Pancreas (tissue), 10 donors: ENCODE measurements at regions not wholly inside any gene's neighbourhood (a gene's known extent, or its start where the extent isn't known, plus 50 kb on each side); places are given as distances from the start of the nearest gene placed in this dataset.
A peak's percentile ranks its signal among the peaks of the same experiment; 100 is the strongest.

Source experiments
- ATAC-seq, 4 donors: fragments of 200-7000 bp; cut with Tn5 transposase; one replicate each; pipeline versions ENCODE4 v1.8.0 to v1.9.1; 2020; ENCODE audit warnings: mild to moderate bottlenecking in 4 of 4, moderate library complexity in 4 of 4
- DNase-seq, 6 donors: peaks; one replicate each; pipeline ENCODE4 v3.0.0-alpha.2; 2020
- FAIRE-seq: peaks from 2 replicates; lab custom pipeline; 2012; peaks lifted over from hg19 to GRCh38; lab: Jason Lieb, UNC
- H3K27ac ChIP-seq, 4 donors: fragments of 200-600 bp; sonication (generic); 1 replicate in 3 of 4; 2 replicates in 1 of 4; pipeline versions ENCODE4 v1.5.0 to v1.8.0; 2020
- H3K27me3 ChIP-seq, 4 donors: fragments of 200-600 bp; one replicate each; pipeline ENCODE4 v1.8.0; 2021
- H3K36me3 ChIP-seq, 3 donors: fragments of 200-600 bp; sonication (generic) in 1 of 3; one replicate each; pipeline versions ENCODE4 v1.5.0 to v1.8.0; 2020 to 2021
- H3K4me1 ChIP-seq, 3 donors: fragments of 200-600 bp; one replicate each; pipeline ENCODE4 v1.8.0; 2021
- H3K4me3 ChIP-seq, 4 donors: fragments of 200-600 bp; sonication (generic) in 2 of 4; one replicate each; pipeline versions ENCODE4 v1.5.0 to v1.8.0; 2020 to 2021
- H3K9me3 ChIP-seq, 4 donors: fragments of 200-600 bp; one replicate each; pipeline ENCODE4 v1.8.0; 2021
- WGBS, 2 donors: extraction: QIAGEN DNeasy Blood & Tissue Kit; methylation state at CpG; one replicate each; pipeline ENCODE4 v1.1.7; 2013; 5-methylcytosine and 5-hydroxymethylcytosine counted together
- intact Hi-C, 3 donors: fragments of 100-400 bp; cut with DNase I; formaldehyde crosslinking; loops; one replicate each; pipeline versions ENCODE4 v1.11.1 to v1.14.2; 2022
- TF ChIP-seq, protein P1 (sequence below), 4 donors: fragments of 200-600 bp; sonication (generic) in 3 of 4; IDR thresholded peaks; one replicate each; pipeline versions ENCODE4 v1.5.0 to v1.8.0; 2021; ENCODE audit warnings: antibody characterized with exemption in 4 of 4
- donor health status: healthy with polysubstance abuse.
- donor health status: DM: no; HTN: no; CAD: no; lungs with moderate emphysema.
- donor health status: DM: no; HTN: no; CAD: no.
- donor health status: control.
- donor health status: control.
- donor health status: Bipolar disorder and iron deficiency.
- donor health status: DM: yes; HTN: yes; CAD: no.
- donor health status: DM: no; HTN: no; CAD: no.
- donor health status: DM: no; HTN: no; CAD: no.
- donor health status: DM: yes; HTN: yes; CAD: no.

DNA sequence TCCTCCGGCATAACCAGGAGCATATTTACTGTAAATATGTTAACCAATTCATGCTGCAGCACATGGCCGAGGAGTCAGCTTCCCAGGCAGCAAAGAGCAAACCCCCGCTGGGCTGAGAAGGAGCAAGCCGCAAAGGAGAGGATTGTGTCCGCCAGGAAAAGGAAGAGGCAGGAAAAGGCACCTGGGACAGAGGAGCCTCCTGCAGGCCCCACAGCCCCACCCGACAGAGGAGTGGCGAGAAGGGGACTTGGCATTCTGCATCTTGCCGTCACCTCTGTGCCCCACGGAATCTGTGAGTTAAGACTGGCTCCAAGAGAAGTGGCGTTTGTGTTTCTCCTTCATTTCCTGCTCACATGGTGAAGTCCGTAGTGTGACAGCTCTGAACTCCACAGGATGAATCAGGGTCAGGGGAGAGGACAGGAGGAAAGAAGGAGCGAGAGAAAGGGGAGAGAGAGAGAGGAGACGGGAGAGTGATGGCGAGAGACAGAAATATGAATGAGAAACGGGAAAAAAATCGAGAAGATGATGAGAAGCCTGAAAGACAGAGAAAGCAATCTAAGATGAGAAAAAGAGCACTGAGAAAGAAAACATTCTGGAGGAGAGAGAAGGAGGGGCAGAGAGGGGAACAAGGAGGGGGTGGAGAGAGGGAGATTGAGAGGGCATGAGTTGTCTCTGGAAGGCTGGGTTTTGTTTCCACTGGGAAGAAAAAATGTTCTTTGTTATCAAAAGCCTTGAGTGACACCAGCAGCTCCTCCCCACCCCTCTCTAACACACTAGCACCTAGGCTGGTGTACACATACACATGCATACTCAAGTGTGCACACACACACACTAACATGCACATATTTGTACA lies 489.6 kb downstream of the MN1 start:
- Histone ChIP-seq H3K36me3 (no peaks in the 10 kb centered on the region), H3K4me1 (peaks cover 0 to 11% (median 5%) of the 10 kb centered on the region in 3 donors), H3K9me3 (no peaks in the 10 kb centered on the region), H3K27me3 (no peaks in the 10 kb centered on the region), H3K27ac (no peak overlapping the region), H3K4me3 (no peak overlapping the region)
- ATAC-seq, result no peak
- TF ChIP-seq, protein P1, sequence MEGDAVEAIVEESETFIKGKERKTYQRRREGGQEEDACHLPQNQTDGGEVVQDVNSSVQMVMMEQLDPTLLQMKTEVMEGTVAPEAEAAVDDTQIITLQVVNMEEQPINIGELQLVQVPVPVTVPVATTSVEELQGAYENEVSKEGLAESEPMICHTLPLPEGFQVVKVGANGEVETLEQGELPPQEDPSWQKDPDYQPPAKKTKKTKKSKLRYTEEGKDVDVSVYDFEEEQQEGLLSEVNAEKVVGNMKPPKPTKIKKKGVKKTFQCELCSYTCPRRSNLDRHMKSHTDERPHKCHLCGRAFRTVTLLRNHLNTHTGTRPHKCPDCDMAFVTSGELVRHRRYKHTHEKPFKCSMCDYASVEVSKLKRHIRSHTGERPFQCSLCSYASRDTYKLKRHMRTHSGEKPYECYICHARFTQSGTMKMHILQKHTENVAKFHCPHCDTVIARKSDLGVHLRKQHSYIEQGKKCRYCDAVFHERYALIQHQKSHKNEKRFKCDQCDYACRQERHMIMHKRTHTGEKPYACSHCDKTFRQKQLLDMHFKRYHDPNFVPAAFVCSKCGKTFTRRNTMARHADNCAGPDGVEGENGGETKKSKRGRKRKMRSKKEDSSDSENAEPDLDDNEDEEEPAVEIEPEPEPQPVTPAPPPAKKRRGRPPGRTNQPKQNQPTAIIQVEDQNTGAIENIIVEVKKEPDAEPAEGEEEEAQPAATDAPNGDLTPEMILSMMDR (IDR thresholded peaks at IDR 0.05), result no peak
- FAIRE-seq, result no peak
- intact Hi-C loops, result no loop called here
- no peak for DNase-seq
- WGBS, 2 donors, result 57 to 71% methylated on average over 16 of the region's 16 CpGs

DNA sequence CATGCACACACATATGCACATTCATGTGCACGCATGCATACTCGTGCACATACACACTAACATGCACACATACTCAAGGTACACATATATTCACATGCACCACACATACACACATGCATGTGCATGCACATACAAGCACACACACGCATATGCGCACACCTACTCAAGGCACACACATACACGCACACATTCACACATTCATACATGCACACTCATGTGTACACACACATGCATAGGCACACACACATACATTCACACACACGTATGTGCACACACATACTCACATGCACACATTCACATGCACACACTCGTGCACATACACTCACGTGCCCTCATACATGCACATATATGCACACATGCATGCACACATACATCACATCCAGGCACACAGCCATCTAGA lies 489.0 kb downstream of the MN1 start:
- no peak for DNase-seq
- no peak for FAIRE-seq
- TF ChIP-seq, protein P1 (IDR thresholded peaks at IDR 0.05), result no peak
- no peaks in the 10 kb centered on the region for H3K9me3 ChIP-seq
- no peak for ATAC-seq
- no peaks in the 10 kb centered on the region for H3K36me3 ChIP-seq
- H3K4me3 ChIP-seq, result no peak overlapping the region
- H3K27ac ChIP-seq, result no peak overlapping the region
- H3K27me3 ChIP-seq, result no peaks in the 10 kb centered on the region
- H3K4me1 ChIP-seq, result peaks cover 0 to 11% (median 5%) of the 10 kb centered on the region in 3 donors
- intact Hi-C loops, result no loop called here
- 91 to 94% methylated on average over 8 of the region's 8 CpGs for WGBS, 2 donors

DNA sequence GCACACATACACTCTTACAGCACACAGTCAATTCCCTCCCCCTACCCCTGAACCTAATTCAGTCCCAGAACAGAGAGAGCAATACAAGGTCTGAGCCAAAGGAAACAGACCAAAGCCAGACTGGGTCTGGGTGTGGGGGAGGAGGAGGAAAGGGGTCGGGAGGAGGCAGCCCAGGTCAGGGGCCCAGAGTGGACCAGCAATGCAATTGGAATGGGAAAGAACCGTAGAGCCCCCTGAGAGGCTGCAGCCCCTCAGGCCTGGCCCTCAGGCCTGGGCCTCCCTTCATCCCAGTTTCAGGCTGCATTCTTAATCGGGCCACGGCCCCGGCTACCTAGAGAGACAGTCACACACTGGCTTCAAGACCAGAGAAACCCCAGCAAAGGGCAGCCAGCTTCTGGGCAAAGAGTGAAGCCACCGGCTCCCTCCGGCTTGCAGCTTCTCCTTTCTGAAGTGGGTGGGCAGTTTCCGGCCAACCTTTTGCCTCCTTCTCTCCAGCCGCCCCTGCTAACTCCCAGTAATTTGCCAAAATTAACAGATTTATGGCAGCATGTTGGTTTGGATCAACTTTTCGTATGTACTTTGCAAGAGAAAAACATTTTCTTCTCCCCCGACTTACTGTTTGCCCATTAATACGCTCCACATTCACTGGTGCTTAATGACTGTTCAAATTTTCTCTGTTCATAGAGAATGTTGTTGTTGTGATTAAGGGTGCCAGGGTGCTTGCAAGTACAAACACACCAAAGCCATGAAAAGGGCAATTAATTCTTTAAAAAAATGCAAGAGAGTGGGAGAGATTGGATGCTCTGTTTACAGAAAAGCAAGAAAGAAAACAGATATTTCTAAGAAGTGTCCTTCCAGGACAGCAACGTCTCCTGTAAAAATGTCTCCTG lies 488.3 kb downstream of the MN1 start:
- 78 to 82% methylated on average over 13 of the region's 13 CpGs for WGBS, 2 donors
- no peaks in the 10 kb centered on the region for H3K9me3 ChIP-seq
- ATAC-seq (no peak), DNase-seq (no peak), FAIRE-seq (no peak)
- H3K36me3 ChIP-seq, result no peaks in the 10 kb centered on the region
- no peak overlapping the region for H3K27ac ChIP-seq
- intact Hi-C loops, result no loop called here
- H3K4me3 ChIP-seq, result no peak overlapping the region
- peaks cover 0 to 11% (median 5%) of the 10 kb centered on the region in 3 donors for H3K4me1 ChIP-seq
- TF ChIP-seq, protein P1 (IDR thresholded peaks at IDR 0.05), result no peak
- H3K27me3 ChIP-seq, result no peaks in the 10 kb centered on the region

DNA sequence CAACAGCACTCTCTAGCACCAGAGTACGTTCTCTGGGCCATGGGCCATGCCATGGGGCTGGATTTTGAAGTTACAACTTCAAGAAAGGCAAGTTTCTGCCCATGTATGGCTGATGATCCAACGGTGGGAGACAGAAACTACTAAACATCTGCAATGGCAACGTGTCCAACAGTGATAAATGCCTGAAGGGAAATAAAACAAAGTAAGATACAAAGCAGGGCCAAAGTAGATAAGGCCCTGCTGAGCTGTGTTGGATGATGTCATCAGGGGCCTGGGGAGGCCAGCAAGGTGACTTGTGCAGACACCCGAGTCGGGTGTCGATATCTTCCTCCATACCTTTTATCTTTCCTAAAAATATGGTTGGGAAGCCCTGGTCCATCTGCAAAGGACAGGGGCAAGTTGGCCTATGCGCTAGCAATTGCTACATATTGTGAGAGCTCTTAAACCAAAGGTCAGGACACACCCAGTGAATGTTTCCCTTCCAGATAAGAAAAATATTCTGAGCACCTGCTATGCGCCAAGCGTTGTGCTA lies 487.2 kb downstream of the MN1 start:
- H3K36me3 ChIP-seq, result no peaks in the 10 kb centered on the region
- TF ChIP-seq, protein P1 (IDR thresholded peaks at IDR 0.05), result no peak
- DNase-seq (peak in 2 of 6 donors; percentile 12 to 39), ATAC-seq (peak; percentile 72 to 87 (median 80)), FAIRE-seq (no peak)
- H3K27me3 ChIP-seq, result no peaks in the 10 kb centered on the region
- H3K9me3 ChIP-seq, result no peaks in the 10 kb centered on the region
- peaks cover 0 to 11% (median 5%) of the 10 kb centered on the region in 3 donors for H3K4me1 ChIP-seq
- 35 to 37% methylated on average over 9 of the region's 9 CpGs for WGBS, 2 donors
- H3K4me3 ChIP-seq, result no peak overlapping the region
- no peak overlapping the region for H3K27ac ChIP-seq
- intact Hi-C loops, result no loop called here
